ENCODE measurements at regions not wholly inside any gene's neighbourhood (a gene's known extent, or its start where the extent isn't known, plus 50 kb on each side); places are given as distances from the start of the nearest gene placed in this dataset.

DNA sequence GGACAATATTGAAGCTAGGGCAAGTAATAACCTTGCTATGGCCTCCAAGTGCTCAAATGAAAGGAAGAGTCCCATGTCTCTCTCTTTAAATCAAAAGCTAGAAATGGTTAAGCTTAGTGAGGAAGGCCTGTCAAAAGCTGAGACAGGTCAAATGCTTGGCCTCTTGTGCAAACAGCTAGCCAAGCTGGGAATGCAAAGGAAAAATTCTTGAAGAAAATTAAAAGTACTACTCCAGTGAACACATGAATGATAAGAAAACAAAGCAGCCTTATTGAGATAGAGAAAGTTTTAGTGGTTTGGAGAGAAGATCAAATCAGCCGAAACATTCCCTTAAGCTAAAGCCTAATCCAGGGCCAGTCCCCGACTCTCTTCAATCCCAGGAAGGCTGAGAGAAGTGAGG lies 84.1 kb upstream of the PLEKHA5 start:
- TF ChIP-seq EZH2 (IDR thresholded peaks at IDR 0.05; ENCODE audit: insufficient read depth, poor library complexity, severe bottlenecking) (no peak), EZH2phosphoT487 (IDR thresholded peaks at IDR 0.05; ENCODE audit: insufficient read depth, low read depth) (no peak)
